B cell (primary cell): ENCODE measurements at regions not wholly inside any gene's neighbourhood (a gene's known extent, or its start where the extent isn't known, plus 50 kb on each side); places are given as distances from the start of the nearest gene placed in this dataset.

Experiments used
- EZH2 ChIP-seq: IDR thresholded peaks from 2 replicates; pipeline ENCODE4 v1.6.1; 2012; ENCODE audit warnings: borderline replicate concordance, low read depth, mild to moderate bottlenecking, moderate library complexity, low read length; ENCODE audit not compliant: insufficient read depth, poor library complexity, severe bottlenecking
- TF ChIP-seq, protein P1 (sequence below): fragments of 200-600 bp; IDR thresholded peaks from one replicate; pipeline ENCODE4 v1.8.0; 2022; ENCODE audit warnings: antibody characterized with exemption, mild to moderate bottlenecking

DNA sequence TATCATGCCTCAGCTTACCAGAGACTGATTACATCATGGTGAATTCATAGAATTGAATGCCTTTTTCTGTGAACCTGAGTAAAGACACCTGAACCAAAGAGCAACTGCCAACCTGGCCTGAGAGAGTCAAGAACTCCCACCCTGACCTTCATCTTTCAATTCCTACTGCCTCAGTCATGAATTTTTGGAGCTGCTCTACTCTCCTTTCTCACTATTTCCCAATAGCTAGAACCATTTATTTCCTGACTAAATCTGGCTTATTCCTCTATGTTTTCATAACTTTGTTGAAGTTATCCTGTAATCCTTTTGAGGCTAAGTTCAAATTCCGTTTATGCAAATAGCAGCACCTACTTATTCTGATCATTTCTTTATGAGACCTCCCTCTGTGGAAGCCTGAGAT lies 712.4 kb upstream of the UBE2E2 start:
- TF ChIP-seq, protein P1, sequence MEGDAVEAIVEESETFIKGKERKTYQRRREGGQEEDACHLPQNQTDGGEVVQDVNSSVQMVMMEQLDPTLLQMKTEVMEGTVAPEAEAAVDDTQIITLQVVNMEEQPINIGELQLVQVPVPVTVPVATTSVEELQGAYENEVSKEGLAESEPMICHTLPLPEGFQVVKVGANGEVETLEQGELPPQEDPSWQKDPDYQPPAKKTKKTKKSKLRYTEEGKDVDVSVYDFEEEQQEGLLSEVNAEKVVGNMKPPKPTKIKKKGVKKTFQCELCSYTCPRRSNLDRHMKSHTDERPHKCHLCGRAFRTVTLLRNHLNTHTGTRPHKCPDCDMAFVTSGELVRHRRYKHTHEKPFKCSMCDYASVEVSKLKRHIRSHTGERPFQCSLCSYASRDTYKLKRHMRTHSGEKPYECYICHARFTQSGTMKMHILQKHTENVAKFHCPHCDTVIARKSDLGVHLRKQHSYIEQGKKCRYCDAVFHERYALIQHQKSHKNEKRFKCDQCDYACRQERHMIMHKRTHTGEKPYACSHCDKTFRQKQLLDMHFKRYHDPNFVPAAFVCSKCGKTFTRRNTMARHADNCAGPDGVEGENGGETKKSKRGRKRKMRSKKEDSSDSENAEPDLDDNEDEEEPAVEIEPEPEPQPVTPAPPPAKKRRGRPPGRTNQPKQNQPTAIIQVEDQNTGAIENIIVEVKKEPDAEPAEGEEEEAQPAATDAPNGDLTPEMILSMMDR = no peak
- no peak for TF ChIP-seq EZH2
